ENCODE measurements at regions not wholly inside any gene's neighbourhood (a gene's known extent, or its start where the extent isn't known, plus 50 kb on each side); places are given as distances from the start of the nearest gene placed in this dataset.
A peak's percentile ranks its signal among the peaks of the same experiment; 100 is the strongest.

- DNase-seq (ENCODE audit: insufficient read length, low spot score) (no peak), FAIRE-seq (peak; percentile 76)
- no peak for TF ChIP-seq POLR2A (IDR thresholded peaks at IDR 0.05; ENCODE audit: low read depth, low read length)
Observed at GRCh38 chr10:79883986-79884385, 57.4 kb downstream of the NUTM2E start.

GRCh38 chr10:79886345-79886744, 59.8 kb downstream of the NUTM2E start:
- no peak for FAIRE-seq
- no peak for TF ChIP-seq POLR2A (IDR thresholded peaks at IDR 0.05; ENCODE audit: low read depth, low read length)
- DNase-seq (ENCODE audit: insufficient read length, low spot score), result no peak

Measured in H54 (cell line).